Ascending aorta (tissue), 2 donors: ENCODE measurements at regions not wholly inside any gene's neighbourhood (a gene's known extent, or its start where the extent isn't known, plus 50 kb on each side); places are given as distances from the start of the nearest gene placed in this dataset.

Experiments used
- DNase-seq, 2 donors: peaks; one replicate each; pipeline ENCODE4 v3.0.0-alpha.2; 2019; ENCODE audit warnings: low spot score in 2 of 2
- H3K27ac ChIP-seq, 2 donors: fragments of 200-600 bp; sonication (generic); one replicate each; pipeline ENCODE4 v1.5.1; 2016 to 2017; ENCODE audit warnings: mild to moderate bottlenecking in 1 of 2
- H3K27me3 ChIP-seq: fragments of 200-600 bp; sonication (generic); one replicate; pipeline ENCODE4 v1.5.1; 2017
- H3K36me3 ChIP-seq, 2 donors: fragments of 200-600 bp; sonication (generic); one replicate each; pipeline ENCODE4 v1.5.1; 2016
- H3K4me1 ChIP-seq, 2 donors: fragments of 200-600 bp; sonication (generic); one replicate each; pipeline ENCODE4 v1.5.1; 2016 to 2017; ENCODE audit warnings: mild to moderate bottlenecking in 1 of 2
- H3K4me3 ChIP-seq, 2 donors: fragments of 200-600 bp; sonication (generic); one replicate each; pipeline ENCODE4 v1.5.1; 2016 to 2017; ENCODE audit warnings: mild to moderate bottlenecking in 1 of 2
- H3K9me3 ChIP-seq, 2 donors: fragments of 200-600 bp; sonication (generic); one replicate each; pipeline ENCODE4 v1.5.1; 2016
- CTCF ChIP-seq, 3 experiments: fragments of 200-600 bp in 2 of 3; fragments of 450-650 bp in 1 of 3; sonication (generic) in 2 of 3; IDR thresholded peaks; one replicate each; pipeline ENCODE4 v1.5.1; 2016 to 2019; ENCODE audit warnings: antibody characterized with exemption in 3 of 3, mild to moderate bottlenecking in 1 of 3, moderate library complexity in 1 of 3
- intact Hi-C: fragments of 100-400 bp; cut with DNase I; formaldehyde crosslinking; loops from one replicate; pipeline ENCODE4 v1.15.1; 2023

- H3K4me1 ChIP-seq, result peaks cover 0 to 7% of the 10 kb centered on the region in 2 donors
- H3K36me3 ChIP-seq, result no peaks in the 10 kb centered on the region
- intact Hi-C loops, result no loop called here
- DNase-seq, result no peak
- H3K27me3 ChIP-seq, result no peaks in the 10 kb centered on the region
- H3K27ac ChIP-seq, result peak overlapping the region in 1 of 2 donors; percentile 35
- peak overlapping the region in 1 of 2 donors; percentile 39 for H3K4me3 ChIP-seq
- TF ChIP-seq CTCF (IDR thresholded peaks at IDR 0.05), result no peak
- H3K9me3 ChIP-seq, result no peaks in the 10 kb centered on the region
Measured at GRCh38 chr13:79780240-79780639, 299.3 kb downstream of the NDFIP2 start.

- peaks cover 0 to 7% of the 10 kb centered on the region in 2 donors for H3K4me1 ChIP-seq
- no peaks in the 10 kb centered on the region for H3K36me3 ChIP-seq
Measured at GRCh38 chr13:79779761-79780160, 298.8 kb downstream of the NDFIP2 start.

GRCh38 chr13:79778741-79779460 lies 297.9 kb downstream of the NDFIP2 start:
- H3K4me3 ChIP-seq, result no peak overlapping the region
- no peak overlapping the region for H3K27ac ChIP-seq
- no peak for TF ChIP-seq CTCF (IDR thresholded peaks at IDR 0.05)
- intact Hi-C loops, result loop anchor here (5.0 to 10.0 kb wide), 2 partner anchors 156 to 563 kb away; partner anchors contain the start of gene SPRY2
- no peak for DNase-seq
- no peaks in the 10 kb centered on the region for H3K9me3 ChIP-seq
- H3K36me3 ChIP-seq, result no peaks in the 10 kb centered on the region
- no peaks in the 10 kb centered on the region for H3K27me3 ChIP-seq
- H3K4me1 ChIP-seq, result peaks cover 0 to 7% of the 10 kb centered on the region in 2 donors

More at GRCh38 chr13:79779761-79780160, 298.8 kb downstream of the NDFIP2 start:
- Histone ChIP-seq H3K27ac (peak overlapping the region in 1 of 2 donors; percentile 35), H3K9me3 (no peaks in the 10 kb centered on the region), H3K4me3 (peak overlapping the region in 1 of 2 donors; percentile 39), H3K27me3 (no peaks in the 10 kb centered on the region)
- DNase-seq, result peak in 1 of 2 donors; percentile 64
- intact Hi-C loops, result loop anchor here (5.0 to 10.0 kb wide), 2 partner anchors 155 to 563 kb away; partner anchors contain the start of gene SPRY2
- TF ChIP-seq CTCF (IDR thresholded peaks at IDR 0.05), result no peak

- H3K4me1 ChIP-seq, result peaks cover 0 to 7% of the 10 kb centered on the region in 2 donors
- H3K36me3 ChIP-seq, result no peaks in the 10 kb centered on the region
- no peak for TF ChIP-seq CTCF (IDR thresholded peaks at IDR 0.05)
- H3K27me3 ChIP-seq, result no peaks in the 10 kb centered on the region
- no peaks in the 10 kb centered on the region for H3K9me3 ChIP-seq
- intact Hi-C loops, result loop anchor here (5.0 to 10.0 kb wide), 2 partner anchors 157 to 565 kb away; partner anchors contain the start of gene SPRY2
- H3K4me3 ChIP-seq, result no peak overlapping the region
- no peak for DNase-seq
- H3K27ac ChIP-seq, result no peak overlapping the region
Measured at GRCh38 chr13:79777504-79777903, 296.5 kb downstream of the NDFIP2 start.

GRCh38 chr13:79776531-79777295 lies 295.8 kb downstream of the NDFIP2 start:
- no peak for DNase-seq
- no peak overlapping the region for H3K4me3 ChIP-seq
- no peak overlapping the region for H3K27ac ChIP-seq
- peaks cover 0 to 7% of the 10 kb centered on the region in 2 donors for H3K4me1 ChIP-seq
- no peaks in the 10 kb centered on the region for H3K36me3 ChIP-seq
- no peak for TF ChIP-seq CTCF (IDR thresholded peaks at IDR 0.05)
- intact Hi-C loops, result loop anchor here (5.0 to 10.0 kb wide), 2 partner anchors 158 to 566 kb away; partner anchors contain the start of gene SPRY2
- peaks cover 0 to 5% of the 10 kb centered on the region in 2 donors for H3K9me3 ChIP-seq
- no peaks in the 10 kb centered on the region for H3K27me3 ChIP-seq
